LoVo (cell line): ENCODE measurements at regions not wholly inside any gene's neighbourhood (a gene's known extent, or its start where the extent isn't known, plus 50 kb on each side); places are given as distances from the start of the nearest gene placed in this dataset.
A peak's percentile ranks its signal among the peaks of the same experiment; 100 is the strongest.

ENCODE experiments used
- DNase-seq: peaks from one replicate; pipeline ENCODE4 v3.0.0-alpha.2; 2016; ENCODE audit warnings: low spot score

DNA sequence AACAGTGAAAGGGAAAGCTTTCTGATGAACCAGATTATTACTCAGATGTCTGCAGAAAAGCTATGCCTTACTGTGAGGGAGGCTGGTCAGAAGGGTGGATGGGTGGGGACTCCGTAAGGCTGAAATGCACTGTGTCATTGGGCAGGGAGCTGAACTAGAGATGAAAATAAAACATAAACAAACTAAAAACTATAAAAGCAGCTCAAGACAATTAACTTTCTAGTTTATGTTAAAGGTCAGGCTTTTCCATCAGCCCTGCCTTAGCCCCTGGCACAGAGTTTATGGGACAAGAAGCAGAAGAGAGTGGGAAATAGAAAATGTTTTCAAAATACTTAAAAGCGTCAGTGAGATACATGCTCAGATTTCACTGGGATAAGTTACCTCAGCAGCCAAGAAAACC, 310.0 kb upstream of the UBE2E2 start:
- DNase-seq: no peak

GRCh38 chr3:22893644-22894325, 309.3 kb upstream of the UBE2E2 start:
- no peak for DNase-seq

DNA sequence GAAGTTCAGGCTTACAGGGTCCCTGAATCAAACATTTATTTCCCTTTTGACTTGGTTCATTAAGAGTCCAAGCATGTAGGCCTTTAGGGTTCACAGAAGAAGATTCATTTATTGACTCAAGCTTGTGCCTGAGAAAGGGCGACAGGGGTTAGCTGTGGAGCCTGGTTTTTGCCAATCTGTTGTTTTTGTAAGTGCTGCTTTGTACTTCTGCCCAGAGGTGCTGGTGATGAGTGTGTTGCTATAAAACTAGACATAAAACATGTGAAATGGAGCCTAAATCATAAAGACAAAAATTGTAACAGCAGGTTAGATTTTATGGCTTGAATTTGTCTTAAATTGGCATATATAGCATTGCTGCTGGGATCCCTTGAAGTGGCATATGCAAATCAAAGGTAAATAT, 308.3 kb upstream of the UBE2E2 start:
- DNase-seq: no peak

- DNase-seq: no peak
Measured at GRCh38 chr3:22895671-22896070, 307.5 kb upstream of the UBE2E2 start.

DNA sequence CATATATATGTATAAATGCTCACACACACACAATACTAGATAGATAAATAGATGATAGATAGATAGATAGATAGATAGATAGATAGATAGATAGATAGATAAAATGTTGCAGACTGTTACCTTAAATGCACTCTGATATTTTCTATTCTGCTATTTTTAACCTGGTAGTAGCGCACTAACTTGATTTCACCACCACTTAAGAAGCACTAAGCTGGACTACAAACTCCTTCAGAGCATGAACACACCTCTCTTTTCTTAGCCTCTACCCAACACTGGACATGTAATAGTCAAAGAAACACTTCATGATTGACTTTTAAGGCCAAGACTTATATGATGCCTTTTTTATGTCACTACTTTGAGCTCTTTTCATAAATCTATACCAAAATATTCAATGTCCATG, 304.6 kb upstream of the UBE2E2 start:
- DNase-seq: no peak

GRCh38 chr3:22899441-22899840, 303.7 kb upstream of the UBE2E2 start:
- no peak for DNase-seq

DNA sequence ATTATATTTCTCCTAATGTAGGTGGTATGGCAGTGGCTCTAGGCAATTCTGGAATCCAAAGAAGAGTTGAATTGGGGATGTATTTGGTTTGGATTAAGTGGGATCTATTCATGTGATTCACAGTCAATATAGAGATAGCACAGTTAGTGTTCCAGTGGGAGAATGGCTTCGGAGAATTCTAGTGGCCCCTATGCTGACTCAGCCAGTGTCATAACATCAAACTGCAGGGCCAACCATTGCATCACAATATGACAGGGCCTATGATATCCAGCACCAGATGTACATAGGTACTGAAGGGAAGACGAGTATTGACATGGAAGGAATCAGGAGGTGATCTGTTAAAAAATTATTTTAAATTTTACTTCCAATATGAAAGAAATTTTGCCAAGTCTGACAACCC, 302.8 kb upstream of the UBE2E2 start:
- no peak for DNase-seq

DNA sequence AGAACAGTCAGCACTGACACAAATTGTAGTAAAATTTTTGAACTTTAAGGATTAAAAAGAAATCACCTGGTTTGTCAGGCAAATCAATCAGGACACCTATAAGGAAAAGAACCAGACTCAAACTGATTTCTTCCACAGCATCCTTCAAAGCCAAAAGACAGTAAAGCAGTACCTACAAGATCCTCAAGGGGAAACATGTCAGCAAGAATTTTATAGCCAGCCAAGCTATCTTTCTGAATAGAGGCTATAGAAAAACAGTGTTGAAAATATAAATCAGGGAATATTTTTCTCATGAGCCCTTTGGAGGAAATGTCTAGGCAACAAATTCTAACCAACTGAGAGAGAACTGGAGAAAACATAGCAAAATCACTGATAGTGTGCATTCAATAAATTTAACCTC, 301.4 kb upstream of the UBE2E2 start:
- DNase-seq: no peak

DNA sequence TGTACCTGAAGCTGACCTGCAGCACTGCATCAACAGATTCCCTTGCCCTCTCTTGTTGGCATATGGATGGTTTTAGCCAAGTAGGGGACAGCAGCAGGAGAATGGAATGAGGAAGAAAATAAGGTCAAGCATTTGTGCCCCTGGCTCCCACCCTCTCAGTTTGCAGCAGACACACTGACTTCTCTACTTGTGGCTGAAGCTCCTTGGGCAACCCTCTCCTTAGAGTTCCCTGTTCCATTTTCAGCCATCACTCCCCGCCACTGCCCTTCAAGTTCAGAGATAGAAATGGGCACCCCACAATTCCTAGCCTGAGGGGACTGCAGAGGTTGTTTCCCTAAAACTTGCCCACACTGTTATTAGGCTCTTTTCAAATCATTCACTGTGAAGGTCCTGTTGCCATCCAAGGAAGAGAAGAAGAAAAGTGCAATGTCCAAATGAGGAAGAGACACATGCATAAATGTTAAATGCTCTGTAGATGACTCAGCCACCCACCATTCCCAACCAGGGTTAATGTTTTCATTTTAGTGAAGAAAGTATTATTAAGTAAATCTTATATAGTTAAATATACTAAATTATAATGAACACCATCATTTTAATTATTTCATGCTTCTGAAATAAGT, 295.9 kb upstream of the UBE2E2 start:
- DNase-seq: no peak

- no peak for DNase-seq
Measured at GRCh38 chr3:22907796-22908195, 295.3 kb upstream of the UBE2E2 start.

- DNase-seq: no peak
Measured at GRCh38 chr3:22908989-22909507, 294.1 kb upstream of the UBE2E2 start.

DNA sequence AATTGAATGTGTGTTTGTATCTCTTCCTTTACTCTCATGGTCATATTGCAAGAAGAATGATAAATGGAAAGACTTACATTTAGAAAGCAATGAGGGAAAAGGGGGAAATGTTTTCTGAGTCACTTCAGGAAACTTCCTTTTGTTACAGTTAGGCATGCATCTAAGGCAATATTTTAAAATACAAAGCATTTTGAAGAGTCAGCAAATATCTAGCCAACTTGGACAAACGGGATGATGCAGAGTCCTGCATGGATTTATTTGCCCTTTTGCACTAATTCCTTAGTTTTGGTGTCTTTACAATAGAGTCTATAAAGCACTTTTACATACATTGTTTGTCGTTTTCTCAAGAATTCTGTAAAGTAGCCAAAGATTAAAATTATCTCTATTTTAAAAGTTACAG, 286.2 kb upstream of the UBE2E2 start:
- no peak for DNase-seq

DNA sequence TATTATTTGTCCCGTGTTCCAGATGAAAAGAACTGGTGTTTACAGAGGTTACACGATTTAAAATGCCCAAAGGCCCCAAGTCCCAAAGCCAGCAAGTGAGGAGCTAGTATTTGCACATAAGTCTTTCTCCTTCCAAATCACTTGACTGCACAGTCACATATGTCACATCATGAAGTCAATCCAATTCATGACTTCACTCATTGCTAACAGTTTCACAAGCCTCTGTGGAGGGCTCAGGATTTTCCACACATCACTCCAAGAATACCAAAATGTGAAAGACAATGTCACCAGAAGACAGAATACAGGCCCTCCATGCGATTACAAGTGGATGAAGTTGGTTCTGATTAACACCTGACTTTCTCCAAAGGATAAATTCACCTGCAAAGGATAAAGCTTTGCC, 283.1 kb upstream of the UBE2E2 start:
- DNase-seq: no peak

- peak; percentile 16 for DNase-seq
Measured at GRCh38 chr3:22922317-22922716, 280.8 kb upstream of the UBE2E2 start.

DNA sequence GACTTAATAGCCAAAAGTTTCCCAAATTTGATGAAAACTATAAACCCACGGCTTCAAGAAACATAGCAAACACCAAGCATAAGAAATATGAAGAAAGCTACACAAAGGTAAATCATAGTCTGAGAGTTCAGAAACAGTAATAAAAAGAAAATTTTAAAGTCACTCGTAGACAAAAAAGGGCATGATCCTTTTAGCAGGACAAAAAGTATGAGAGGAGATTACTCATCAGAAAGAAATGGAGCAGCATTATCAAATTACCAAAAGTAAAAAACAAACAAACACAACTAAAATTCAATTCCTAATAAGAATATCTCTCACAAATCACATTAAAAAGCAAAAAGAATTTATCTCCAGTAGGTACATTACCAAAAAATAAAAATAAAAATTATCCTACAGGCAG, 279.4 kb upstream of the UBE2E2 start:
- no peak for DNase-seq

- no peak for DNase-seq
Measured at GRCh38 chr3:22928216-22929110, 274.7 kb upstream of the UBE2E2 start.

DNA sequence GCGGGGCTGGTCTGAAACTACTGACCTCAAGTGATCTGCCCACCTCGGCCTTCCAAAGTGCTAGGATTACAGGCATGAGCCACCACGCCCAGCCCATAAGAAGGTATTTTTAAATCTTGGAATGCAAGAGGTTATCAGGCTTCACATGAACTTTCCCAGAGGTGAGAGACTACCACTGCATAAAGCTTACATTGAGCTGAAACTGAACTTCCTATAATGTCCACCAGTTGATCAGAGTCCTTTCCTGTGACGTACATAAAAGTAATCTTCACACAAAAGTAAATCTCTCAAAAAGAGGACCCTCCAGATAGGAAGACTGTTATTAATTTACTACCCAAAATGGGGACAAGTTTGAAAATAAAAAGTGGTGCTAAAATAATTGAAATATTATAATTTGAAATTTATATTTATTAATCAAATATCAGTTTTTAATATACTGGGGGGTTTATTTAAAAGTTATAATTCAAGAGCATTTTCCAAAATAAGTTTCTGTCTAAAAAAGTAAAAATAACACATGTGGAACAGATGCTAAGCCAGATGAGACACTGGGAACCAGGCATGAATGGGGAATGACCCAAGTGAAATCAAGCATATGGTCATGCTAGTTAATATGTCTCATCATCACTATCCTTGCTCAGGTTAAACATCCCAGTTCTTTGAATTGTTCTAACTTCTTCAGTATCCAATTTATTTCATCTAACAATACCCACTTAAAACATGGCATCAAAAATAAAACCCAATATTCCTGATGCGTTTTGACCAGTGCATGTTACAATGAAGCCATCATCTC, 269.9 kb upstream of the UBE2E2 start:
- DNase-seq: no peak

- no peak for DNase-seq
Measured at GRCh38 chr3:22933841-22934116, 269.3 kb upstream of the UBE2E2 start.

GRCh38 chr3:22935040-22935439, 268.1 kb upstream of the UBE2E2 start:
- DNase-seq: no peak

DNA sequence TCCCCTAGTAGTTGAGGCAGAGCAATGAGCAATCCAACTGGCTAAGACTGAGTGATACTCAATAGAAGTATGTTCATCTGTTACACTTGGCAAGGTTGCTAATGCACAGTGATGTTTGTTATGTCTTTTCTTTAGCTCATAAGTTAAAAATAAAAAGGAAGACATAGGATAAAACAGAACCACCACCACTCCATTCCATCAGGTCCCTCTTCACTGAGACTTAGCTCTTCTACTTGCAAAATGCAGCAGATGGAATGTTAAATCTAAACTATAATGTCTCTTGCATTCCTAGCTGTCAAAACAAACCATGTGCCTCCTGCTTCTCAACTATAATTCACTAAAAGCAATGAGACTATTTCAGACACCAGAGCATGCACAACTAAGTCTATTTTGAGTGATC, 265.6 kb upstream of the UBE2E2 start:
- DNase-seq: no peak

DNA sequence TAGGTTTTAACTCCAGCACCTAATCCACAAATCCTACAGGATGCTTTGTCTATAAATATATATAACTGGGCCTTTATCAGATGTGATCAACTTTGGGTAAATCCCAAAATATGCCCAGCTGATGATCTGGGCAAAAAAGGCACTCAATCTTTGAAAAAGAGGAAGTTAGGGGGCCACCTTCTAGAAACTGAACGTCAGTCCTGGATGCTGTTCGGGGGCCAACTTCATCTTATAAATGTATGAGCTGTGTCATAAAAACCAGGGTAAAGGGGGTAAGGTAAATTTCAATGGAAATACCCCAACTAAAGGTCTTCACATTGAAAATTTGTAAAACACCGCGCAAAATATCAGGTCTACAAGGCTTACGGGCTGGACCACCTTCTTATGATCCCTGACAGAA, 264.4 kb upstream of the UBE2E2 start:
- DNase-seq: no peak

GRCh38 chr3:22939349-22939748, 263.8 kb upstream of the UBE2E2 start:
- no peak for DNase-seq
